HL-60 (cell line): ENCODE measurements at regions not wholly inside any gene's neighbourhood (a gene's known extent, or its start where the extent isn't known, plus 50 kb on each side); places are given as distances from the start of the nearest gene placed in this dataset.

Experiments
- DNase-seq, 2 experiments: peaks; one replicate each; pipeline ENCODE4 v3.0.0-alpha.2; 2010 to 2020; ENCODE audit warnings: low read depth in 1 of 2, low spot score in 1 of 2
- H3K27ac ChIP-seq: fragments of 250-450 bp; sonication (Bioruptor Pico); replicated peaks from 2 replicates; pipeline ENCODE4 v1.5.1; 2020; ENCODE audit warnings: mild to moderate bottlenecking, moderate library complexity
- H3K27me3 ChIP-seq: fragments of 250-450 bp; sonication (Bioruptor Pico); 2 replicates; pipeline ENCODE4 v1.5.1; 2021; ENCODE audit warnings: mild to moderate bottlenecking, moderate library complexity; ENCODE audit not compliant: insufficient read depth, poor library complexity, severe bottlenecking
- H3K4me3 ChIP-seq: replicated peaks from 2 replicates; pipeline ENCODE4 v1.5.1; 2011; ENCODE audit warnings: mild to moderate bottlenecking, control low read depth, low read length; ENCODE audit not compliant: insufficient read depth
- GABPA ChIP-seq: IDR thresholded peaks from 2 replicates; pipeline ENCODE4 v1.6.1; 2012; ENCODE audit warnings: low read depth
- POLR2AphosphoS5 ChIP-seq: IDR thresholded peaks from 2 replicates; pipeline ENCODE4 v1.6.1; 2012; ENCODE audit warnings: low read depth
- SPI1 ChIP-seq: IDR thresholded peaks from 2 replicates; pipeline ENCODE4 v1.6.1; 2012; ENCODE audit warnings: low read depth, mild to moderate bottlenecking, borderline replicate concordance
- TF ChIP-seq, protein P1 (sequence below): IDR thresholded peaks from one replicate; pipeline ENCODE4 v1.5.1; 2011; ENCODE audit warnings: low read length, control low read depth, inconsistent platforms; ENCODE audit not compliant: insufficient read depth
- TF ChIP-seq, protein P2 (sequence below): IDR thresholded peaks from 2 replicates; pipeline ENCODE4 v1.6.1; 2012; ENCODE audit warnings: low read depth; ENCODE audit not compliant: insufficient replicate concordance

DNA sequence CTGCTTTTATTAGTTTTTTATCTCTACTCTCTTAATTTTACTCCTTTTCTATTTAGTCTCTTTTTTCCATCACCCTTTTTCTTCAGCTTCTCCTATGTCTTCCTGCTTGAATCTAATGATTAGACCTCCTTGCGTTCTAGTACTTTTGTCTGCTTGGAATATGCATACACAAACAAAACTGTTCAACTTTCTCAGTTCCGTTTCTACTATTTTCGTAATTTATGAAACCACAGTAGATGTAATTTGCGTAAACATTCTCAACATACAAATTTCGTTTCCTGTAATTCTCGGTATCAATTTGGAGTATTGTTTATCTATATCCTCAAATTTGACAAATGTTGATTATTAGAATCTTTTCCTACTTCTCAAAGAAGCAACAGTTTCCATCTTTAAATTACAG, 772.5 kb downstream of the USP25 start:
- TF ChIP-seq SPI1 (no peak), GABPA (no peak), POLR2AphosphoS5 (no peak)
- TF ChIP-seq, protein P1, sequence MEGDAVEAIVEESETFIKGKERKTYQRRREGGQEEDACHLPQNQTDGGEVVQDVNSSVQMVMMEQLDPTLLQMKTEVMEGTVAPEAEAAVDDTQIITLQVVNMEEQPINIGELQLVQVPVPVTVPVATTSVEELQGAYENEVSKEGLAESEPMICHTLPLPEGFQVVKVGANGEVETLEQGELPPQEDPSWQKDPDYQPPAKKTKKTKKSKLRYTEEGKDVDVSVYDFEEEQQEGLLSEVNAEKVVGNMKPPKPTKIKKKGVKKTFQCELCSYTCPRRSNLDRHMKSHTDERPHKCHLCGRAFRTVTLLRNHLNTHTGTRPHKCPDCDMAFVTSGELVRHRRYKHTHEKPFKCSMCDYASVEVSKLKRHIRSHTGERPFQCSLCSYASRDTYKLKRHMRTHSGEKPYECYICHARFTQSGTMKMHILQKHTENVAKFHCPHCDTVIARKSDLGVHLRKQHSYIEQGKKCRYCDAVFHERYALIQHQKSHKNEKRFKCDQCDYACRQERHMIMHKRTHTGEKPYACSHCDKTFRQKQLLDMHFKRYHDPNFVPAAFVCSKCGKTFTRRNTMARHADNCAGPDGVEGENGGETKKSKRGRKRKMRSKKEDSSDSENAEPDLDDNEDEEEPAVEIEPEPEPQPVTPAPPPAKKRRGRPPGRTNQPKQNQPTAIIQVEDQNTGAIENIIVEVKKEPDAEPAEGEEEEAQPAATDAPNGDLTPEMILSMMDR, result no peak
- TF ChIP-seq, protein P2, sequence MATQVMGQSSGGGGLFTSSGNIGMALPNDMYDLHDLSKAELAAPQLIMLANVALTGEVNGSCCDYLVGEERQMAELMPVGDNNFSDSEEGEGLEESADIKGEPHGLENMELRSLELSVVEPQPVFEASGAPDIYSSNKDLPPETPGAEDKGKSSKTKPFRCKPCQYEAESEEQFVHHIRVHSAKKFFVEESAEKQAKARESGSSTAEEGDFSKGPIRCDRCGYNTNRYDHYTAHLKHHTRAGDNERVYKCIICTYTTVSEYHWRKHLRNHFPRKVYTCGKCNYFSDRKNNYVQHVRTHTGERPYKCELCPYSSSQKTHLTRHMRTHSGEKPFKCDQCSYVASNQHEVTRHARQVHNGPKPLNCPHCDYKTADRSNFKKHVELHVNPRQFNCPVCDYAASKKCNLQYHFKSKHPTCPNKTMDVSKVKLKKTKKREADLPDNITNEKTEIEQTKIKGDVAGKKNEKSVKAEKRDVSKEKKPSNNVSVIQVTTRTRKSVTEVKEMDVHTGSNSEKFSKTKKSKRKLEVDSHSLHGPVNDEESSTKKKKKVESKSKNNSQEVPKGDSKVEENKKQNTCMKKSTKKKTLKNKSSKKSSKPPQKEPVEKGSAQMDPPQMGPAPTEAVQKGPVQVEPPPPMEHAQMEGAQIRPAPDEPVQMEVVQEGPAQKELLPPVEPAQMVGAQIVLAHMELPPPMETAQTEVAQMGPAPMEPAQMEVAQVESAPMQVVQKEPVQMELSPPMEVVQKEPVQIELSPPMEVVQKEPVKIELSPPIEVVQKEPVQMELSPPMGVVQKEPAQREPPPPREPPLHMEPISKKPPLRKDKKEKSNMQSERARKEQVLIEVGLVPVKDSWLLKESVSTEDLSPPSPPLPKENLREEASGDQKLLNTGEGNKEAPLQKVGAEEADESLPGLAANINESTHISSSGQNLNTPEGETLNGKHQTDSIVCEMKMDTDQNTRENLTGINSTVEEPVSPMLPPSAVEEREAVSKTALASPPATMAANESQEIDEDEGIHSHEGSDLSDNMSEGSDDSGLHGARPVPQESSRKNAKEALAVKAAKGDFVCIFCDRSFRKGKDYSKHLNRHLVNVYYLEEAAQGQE, result no peak
- Histone ChIP-seq H3K27me3 (no peaks in the 10 kb centered on the region), H3K27ac (no peak overlapping the region), H3K4me3 (no peak overlapping the region)
- no peak for DNase-seq

DNA sequence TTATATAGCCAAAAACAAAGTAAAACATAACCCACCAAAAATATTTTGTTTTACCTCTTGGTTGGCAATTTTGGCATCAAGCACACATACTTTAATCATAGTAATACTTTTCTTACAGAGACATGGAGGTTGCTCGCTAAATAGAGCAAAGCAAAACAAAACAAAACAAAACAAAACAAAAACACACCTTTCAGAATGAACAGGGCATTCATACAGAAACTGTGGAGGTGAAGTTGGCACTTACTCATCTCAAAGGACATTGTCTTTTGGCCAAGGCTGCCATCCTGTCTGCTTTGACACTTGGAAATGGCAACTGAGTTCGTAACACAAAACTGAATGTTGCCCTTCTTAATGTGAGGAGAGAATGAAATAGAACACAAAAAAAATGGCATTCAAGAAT, 773.1 kb downstream of the USP25 start:
- H3K4me3 ChIP-seq, result no peak overlapping the region
- DNase-seq, result no peak

DNA sequence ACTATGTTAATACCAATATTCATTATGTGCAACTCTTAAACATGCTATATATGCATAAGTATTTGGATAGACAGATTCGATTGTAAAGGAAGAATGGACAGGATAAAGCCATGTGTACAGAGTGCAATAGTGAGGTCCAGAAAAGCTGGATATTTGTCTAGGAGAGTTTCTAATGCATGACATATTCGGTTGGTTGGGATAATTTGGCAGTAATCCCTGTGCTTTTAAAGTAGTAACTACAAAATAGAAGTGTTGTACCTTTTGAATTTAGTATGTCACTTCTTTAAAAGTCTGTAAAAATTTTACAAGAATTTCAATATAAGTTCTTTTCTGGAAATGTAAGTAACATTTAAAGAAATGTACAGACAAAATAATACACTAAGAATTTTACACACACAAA, 774.5 kb downstream of the USP25 start:
- TF ChIP-seq SPI1 (no peak), GABPA (no peak), POLR2AphosphoS5 (no peak)
- TF ChIP-seq, protein P1, result no peak
- TF ChIP-seq, protein P2, result no peak
- no peak overlapping the region for H3K27ac ChIP-seq
- no peak overlapping the region for H3K4me3 ChIP-seq
- H3K27me3 ChIP-seq, result no peaks in the 10 kb centered on the region
- DNase-seq, result no peak

More for the DNA sequence above, 773.1 kb downstream of the USP25 start:
- Histone ChIP-seq H3K27me3 (no peaks in the 10 kb centered on the region), H3K27ac (no peak overlapping the region)
- TF ChIP-seq, protein P2, result no peak
- TF ChIP-seq, protein P1, result no peak
- no peak for TF ChIP-seq SPI1
- TF ChIP-seq GABPA, result no peak
- no peak for TF ChIP-seq POLR2AphosphoS5
